Neural progenitor cell (in vitro differentiated cells): ENCODE measurements at regions not wholly inside any gene's neighbourhood (a gene's known extent, or its start where the extent isn't known, plus 50 kb on each side); places are given as distances from the start of the nearest gene placed in this dataset.

ENCODE experiments used
- DNase-seq: peaks from one replicate; pipeline ENCODE4 v3.0.0-alpha.2; 2016; ENCODE audit warnings: low spot score
- H2AFZ ChIP-seq: fragments of 200-600 bp; sonication (generic); replicated peaks from 2 replicates; pipeline ENCODE4 v1.6.1; 2016; ENCODE audit warnings: antibody characterized with exemption
- H3F3A ChIP-seq: fragments of 200-600 bp; sonication (generic); 2 replicates; pipeline ENCODE4 v1.6.1; 2016; ENCODE audit warnings: antibody characterized with exemption, low read depth
- H3K27ac ChIP-seq: fragments of 200-600 bp; sonication (generic); 2 replicates; pipeline ENCODE4 v1.5.1; 2016; ENCODE audit warnings: mild to moderate bottlenecking
- H3K27me3 ChIP-seq: fragments of 200-600 bp; sonication (generic); 2 replicates; pipeline ENCODE4 v1.6.1; 2016; ENCODE audit warnings: mild to moderate bottlenecking, moderate library complexity
- H3K36me3 ChIP-seq: fragments of 200-600 bp; sonication (generic); 2 replicates; pipeline ENCODE4 v1.5.1; 2016
- H3K4me1 ChIP-seq: fragments of 200-600 bp; sonication (generic); 2 replicates; pipeline ENCODE4 v1.6.1; 2016; ENCODE audit warnings: mixed run types
- H3K4me2 ChIP-seq: fragments of 200-600 bp; sonication (generic); 2 replicates; pipeline ENCODE4 v1.6.1; 2016
- H3K4me3 ChIP-seq: fragments of 200-600 bp; sonication (generic); 2 replicates; pipeline ENCODE4 v1.5.1; 2016
- H3K79me2 ChIP-seq: fragments of 200-600 bp; sonication (generic); 2 replicates; pipeline ENCODE4 v1.6.1; 2016; ENCODE audit warnings: low read depth
- H3K9ac ChIP-seq: fragments of 200-600 bp; sonication (generic); 2 replicates; pipeline ENCODE4 v1.6.1; 2016
- H3K9me3 ChIP-seq: fragments of 200-600 bp; sonication (generic); 2 replicates; pipeline ENCODE4 v1.5.1; 2016; ENCODE audit warnings: low read depth
- H4K20me1 ChIP-seq: fragments of 200-600 bp; sonication (generic); 2 replicates; pipeline ENCODE4 v1.6.1; 2016; ENCODE audit warnings: low read depth
- H3K27ac Mint-ChIP-seq: 3 replicates; pipeline ENCODE4 v1.8.0; 2021; ENCODE audit warnings: mixed read lengths
- H3K27me3 Mint-ChIP-seq: 2 replicates; pipeline ENCODE4 v1.8.0; 2022; ENCODE audit warnings: low read depth, mild to moderate bottlenecking, inconsistent platforms, moderate library complexity, mixed read lengths; ENCODE audit not compliant: insufficient read depth
- H3K36me3 Mint-ChIP-seq: 3 replicates; pipeline ENCODE4 v1.8.0; 2021; ENCODE audit warnings: mixed read lengths
- H3K4me1 Mint-ChIP-seq: 3 replicates; pipeline ENCODE4 v1.8.0; 2021; ENCODE audit warnings: mixed read lengths
- H3K4me3 Mint-ChIP-seq: 3 replicates; pipeline ENCODE4 v1.8.0; 2021; ENCODE audit warnings: mild to moderate bottlenecking, moderate library complexity, mixed read lengths
- H3K9me3 Mint-ChIP-seq: 3 replicates; pipeline ENCODE4 v1.8.0; 2020; ENCODE audit warnings: mixed read lengths
- EZH2 ChIP-seq: fragments of 200-600 bp; sonication (generic); IDR thresholded peaks from 2 replicates; pipeline ENCODE4 v1.6.1; 2017; ENCODE audit warnings: antibody characterized with exemption, mild to moderate bottlenecking, moderate library complexity
- EZH2phosphoT487 ChIP-seq: fragments of 200-600 bp; sonication (generic); IDR thresholded peaks from 2 replicates; pipeline ENCODE4 v1.6.1; 2017; ENCODE audit warnings: antibody characterized with exemption
- TF ChIP-seq, protein P1 (sequence below): fragments of 200-600 bp; sonication (generic); IDR thresholded peaks from 2 replicates; pipeline ENCODE4 v1.5.1; 2017; ENCODE audit warnings: antibody characterized with exemption, mild to moderate bottlenecking

DNA sequence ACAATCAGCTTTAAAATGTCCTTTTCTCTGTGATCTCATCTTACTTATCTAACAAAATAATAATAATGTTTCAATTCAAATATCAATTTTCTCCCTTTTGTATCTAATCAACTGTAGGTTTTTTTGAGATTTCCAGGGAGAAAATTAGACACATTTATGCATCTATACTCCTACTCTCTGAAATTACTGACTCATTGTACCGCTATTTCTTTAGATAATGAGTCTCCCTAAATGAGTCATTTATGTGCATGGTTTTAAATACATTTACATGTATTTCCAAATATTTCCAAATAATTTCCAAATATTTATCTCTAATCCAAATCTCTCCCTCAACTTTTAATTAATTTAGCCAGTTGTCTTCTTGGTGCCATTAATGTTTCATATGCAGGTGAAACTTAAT lies 621.0 kb downstream of the TECRL start:
- Histone ChIP-seq H3F3A (no peaks in the 10 kb centered on the region), H3K27ac (no peak overlapping the region), H3K36me3 (no peaks in the 10 kb centered on the region), H3K4me2 (no peak overlapping the region), H2AFZ (no peak overlapping the region), H3K4me3 (no peak overlapping the region), H3K9ac (no peak overlapping the region), H3K4me1 (no peaks in the 10 kb centered on the region), H4K20me1 (no peaks in the 10 kb centered on the region), H3K9me3 (no peaks in the 10 kb centered on the region), H3K27me3 (no peaks in the 10 kb centered on the region), H3K79me2 (no peaks in the 10 kb centered on the region)
- no peak for DNase-seq
- no peaks in the 10 kb centered on the region for H3K36me3 Mint-ChIP-seq
- TF ChIP-seq, protein P1, sequence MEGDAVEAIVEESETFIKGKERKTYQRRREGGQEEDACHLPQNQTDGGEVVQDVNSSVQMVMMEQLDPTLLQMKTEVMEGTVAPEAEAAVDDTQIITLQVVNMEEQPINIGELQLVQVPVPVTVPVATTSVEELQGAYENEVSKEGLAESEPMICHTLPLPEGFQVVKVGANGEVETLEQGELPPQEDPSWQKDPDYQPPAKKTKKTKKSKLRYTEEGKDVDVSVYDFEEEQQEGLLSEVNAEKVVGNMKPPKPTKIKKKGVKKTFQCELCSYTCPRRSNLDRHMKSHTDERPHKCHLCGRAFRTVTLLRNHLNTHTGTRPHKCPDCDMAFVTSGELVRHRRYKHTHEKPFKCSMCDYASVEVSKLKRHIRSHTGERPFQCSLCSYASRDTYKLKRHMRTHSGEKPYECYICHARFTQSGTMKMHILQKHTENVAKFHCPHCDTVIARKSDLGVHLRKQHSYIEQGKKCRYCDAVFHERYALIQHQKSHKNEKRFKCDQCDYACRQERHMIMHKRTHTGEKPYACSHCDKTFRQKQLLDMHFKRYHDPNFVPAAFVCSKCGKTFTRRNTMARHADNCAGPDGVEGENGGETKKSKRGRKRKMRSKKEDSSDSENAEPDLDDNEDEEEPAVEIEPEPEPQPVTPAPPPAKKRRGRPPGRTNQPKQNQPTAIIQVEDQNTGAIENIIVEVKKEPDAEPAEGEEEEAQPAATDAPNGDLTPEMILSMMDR: no peak
- no peak for TF ChIP-seq EZH2
- TF ChIP-seq EZH2phosphoT487: no peak
- no peaks in the 10 kb centered on the region for H3K9me3 Mint-ChIP-seq
- no peaks in the 10 kb centered on the region for H3K27me3 Mint-ChIP-seq
- H3K4me3 Mint-ChIP-seq: no peak overlapping the region
- H3K4me1 Mint-ChIP-seq: no peaks in the 10 kb centered on the region
- H3K27ac Mint-ChIP-seq: no peak overlapping the region

DNA sequence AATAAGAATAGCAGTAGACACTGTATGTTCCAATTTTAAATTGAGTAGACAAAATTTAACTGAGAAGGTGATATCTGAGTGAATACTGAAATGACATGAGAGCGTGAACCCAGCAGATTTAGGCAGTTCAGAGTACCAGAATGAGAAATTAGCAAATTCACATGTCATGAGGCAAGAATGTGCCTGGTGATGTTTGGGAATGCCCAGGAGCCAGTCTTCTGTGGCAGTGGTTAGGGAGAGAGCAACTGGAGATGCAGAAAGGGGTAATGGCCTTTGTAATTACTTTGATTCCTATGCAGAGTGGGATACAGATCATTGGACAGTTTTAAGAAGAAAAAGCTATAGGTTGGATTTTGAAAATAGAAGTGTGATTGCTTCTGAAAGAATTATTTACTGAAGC lies 621.9 kb downstream of the TECRL start:
- Histone ChIP-seq H3K27me3 (no peaks in the 10 kb centered on the region), H3K36me3 (no peaks in the 10 kb centered on the region), H4K20me1 (no peaks in the 10 kb centered on the region), H3F3A (no peaks in the 10 kb centered on the region), H3K4me1 (no peaks in the 10 kb centered on the region), H2AFZ (no peak overlapping the region), H3K27ac (no peak overlapping the region), H3K9me3 (no peaks in the 10 kb centered on the region), H3K4me2 (no peak overlapping the region), H3K79me2 (no peaks in the 10 kb centered on the region), H3K4me3 (no peak overlapping the region), H3K9ac (no peak overlapping the region)
- TF ChIP-seq, protein P1: no peak
- TF ChIP-seq EZH2 (no peak), EZH2phosphoT487 (no peak)
- Mint-ChIP-seq H3K4me1 (no peaks in the 10 kb centered on the region), H3K36me3 (no peaks in the 10 kb centered on the region), H3K27me3 (no peaks in the 10 kb centered on the region), H3K9me3 (no peaks in the 10 kb centered on the region), H3K4me3 (no peak overlapping the region), H3K27ac (no peak overlapping the region)
- no peak for DNase-seq

- Mint-ChIP-seq H3K27me3 (no peaks in the 10 kb centered on the region), H3K4me3 (no peak overlapping the region), H3K9me3 (no peaks in the 10 kb centered on the region), H3K27ac (no peak overlapping the region), H3K36me3 (no peaks in the 10 kb centered on the region), H3K4me1 (no peaks in the 10 kb centered on the region)
- Histone ChIP-seq H3K79me2 (no peaks in the 10 kb centered on the region), H3K9ac (no peak overlapping the region), H3K4me2 (no peak overlapping the region), H3K27me3 (no peaks in the 10 kb centered on the region), H3K4me3 (no peak overlapping the region), H3K36me3 (no peaks in the 10 kb centered on the region), H2AFZ (no peak overlapping the region), H3K9me3 (no peaks in the 10 kb centered on the region), H3K4me1 (no peaks in the 10 kb centered on the region), H3F3A (no peaks in the 10 kb centered on the region), H4K20me1 (no peaks in the 10 kb centered on the region), H3K27ac (no peak overlapping the region)
- no peak for TF ChIP-seq EZH2
- TF ChIP-seq, protein P1: no peak
- no peak for TF ChIP-seq EZH2phosphoT487
- DNase-seq: no peak
These were observed 623.1 kb downstream of the TECRL start for GRCh38 chr4:63786171-63786570.

GRCh38 chr4:63784822-63785221 lies 624.4 kb downstream of the TECRL start:
- no peaks in the 10 kb centered on the region for H3K9me3 Mint-ChIP-seq
- Histone ChIP-seq H3K27ac (no peak overlapping the region), H3K4me1 (no peaks in the 10 kb centered on the region), H4K20me1 (no peaks in the 10 kb centered on the region), H3K79me2 (no peaks in the 10 kb centered on the region), H3K27me3 (no peaks in the 10 kb centered on the region), H2AFZ (no peak overlapping the region), H3F3A (no peaks in the 10 kb centered on the region), H3K9me3 (no peaks in the 10 kb centered on the region), H3K36me3 (no peaks in the 10 kb centered on the region), H3K4me2 (no peak overlapping the region), H3K9ac (no peak overlapping the region), H3K4me3 (no peak overlapping the region)
- H3K36me3 Mint-ChIP-seq: no peaks in the 10 kb centered on the region
- DNase-seq: no peak
- TF ChIP-seq, protein P1: no peak
- TF ChIP-seq EZH2phosphoT487 (no peak), EZH2 (no peak)
- H3K4me3 Mint-ChIP-seq: no peak overlapping the region
- H3K27ac Mint-ChIP-seq: no peak overlapping the region
- H3K27me3 Mint-ChIP-seq: no peaks in the 10 kb centered on the region
- no peaks in the 10 kb centered on the region for H3K4me1 Mint-ChIP-seq
